ENCODE measurements at regions not wholly inside any gene's neighbourhood (a gene's known extent, or its start where the extent isn't known, plus 50 kb on each side); places are given as distances from the start of the nearest gene placed in this dataset.
"Not testable (repeated sequence)": the region's sequence is repeated elsewhere in the genome, so short reads cannot be mapped to it uniquely, and the experiment has no call there.

- DNase-seq = no peak
Observed at GRCh38 chr3:38964646-38965045, 87.1 kb downstream of the SCN11A start.

- no peak for DNase-seq
Observed at GRCh38 chr3:38964204-38964603, 87.5 kb downstream of the SCN11A start.

GRCh38 chr3:38960953-38961622, 90.7 kb downstream of the SCN11A start:
- peak; percentile 54 for DNase-seq

GRCh38 chr3:38960042-38960622, 91.6 kb downstream of the SCN11A start:
- no peak for DNase-seq

GRCh38 chr3:38958026-38958720, 93.6 kb downstream of the SCN11A start:
- DNase-seq = no peak

GRCh38 chr3:38957296-38957695, 94.4 kb downstream of the SCN11A start:
- no peak for DNase-seq

GRCh38 chr3:38952721-38953120, 99.0 kb downstream of the SCN11A start:
- no peak for DNase-seq

- DNase-seq = not testable (repeated sequence)
Observed at GRCh38 chr3:38951167-38951566, 100.6 kb downstream of the SCN11A start.

GRCh38 chr3:38950581-38950980, 101.2 kb downstream of the SCN11A start:
- no peak for DNase-seq

- DNase-seq = no peak
Observed at GRCh38 chr3:38949994-38950393, 101.8 kb downstream of the SCN11A start.

- DNase-seq = no peak
Observed at GRCh38 chr3:38940394-38940793, 111.3 kb downstream of the SCN11A start.

GRCh38 chr3:38925351-38925750, 109.3 kb upstream of the SCN10A start:
- no peak for DNase-seq

- DNase-seq = no peak
Observed at GRCh38 chr3:38916706-38917105, 100.7 kb upstream of the SCN10A start.

GRCh38 chr3:38907426-38907825, 91.4 kb upstream of the SCN10A start:
- DNase-seq = peak; percentile 3

GRCh38 chr3:38890426-38890825, 74.4 kb upstream of the SCN10A start:
- DNase-seq = no peak

- no peak for DNase-seq
Observed at GRCh38 chr3:38878646-38879045, 62.6 kb upstream of the SCN10A start.
